NCI-H510A treated with DMSO at 0.1 percent for 48 hours (cell line): ENCODE measurements at regions not wholly inside any gene's neighbourhood (a gene's known extent, or its start where the extent isn't known, plus 50 kb on each side); places are given as distances from the start of the nearest gene placed in this dataset.
"Not testable (repeated sequence)": the region's sequence is repeated elsewhere in the genome, so short reads cannot be mapped to it uniquely, and the experiment has no call there.

Experiments used
- DNase-seq: peaks from one replicate; lab custom pipeline; 2025; lab: John Stamatoyannopoulos, UW

DNA sequence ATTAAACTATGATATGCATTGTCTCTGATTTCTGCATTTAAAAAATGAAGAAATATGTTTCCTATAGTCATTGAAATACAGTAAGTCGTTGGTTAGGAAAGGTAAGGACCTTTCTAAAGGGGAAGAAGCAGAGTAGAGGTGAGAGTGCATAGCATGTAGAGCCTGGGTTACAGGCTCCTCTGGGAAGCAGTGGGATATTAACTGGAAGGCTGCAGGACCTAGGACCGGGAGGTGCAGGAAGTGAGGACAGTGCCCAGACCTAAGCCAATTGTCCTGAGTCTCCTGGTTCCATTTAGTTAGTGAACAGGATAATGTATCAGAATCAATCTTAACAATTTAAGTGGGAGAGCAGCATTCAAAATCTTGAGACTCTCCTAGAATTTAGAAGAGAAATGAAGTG, 237.1 kb upstream of the NUDT6 start:
- no peak for DNase-seq

DNA sequence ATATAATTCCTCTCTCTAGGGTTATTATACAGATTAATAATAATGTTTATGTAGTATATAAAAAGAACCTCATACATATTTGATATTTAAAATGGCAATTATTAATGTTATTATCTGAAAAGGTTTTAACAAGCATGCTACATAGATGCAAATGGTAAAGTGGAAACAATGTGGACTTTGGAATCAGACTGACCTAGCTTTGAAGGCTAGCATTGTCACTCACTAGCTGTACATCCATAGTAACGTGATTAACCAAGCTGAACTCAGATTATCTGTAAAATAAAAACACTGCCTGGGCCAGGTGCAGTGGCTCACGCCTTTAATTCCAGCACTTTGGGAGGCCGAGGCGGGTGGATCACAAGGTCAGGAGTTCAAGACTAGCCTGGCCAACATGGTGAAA, 233.7 kb upstream of the SPRY1 start:
- no peak for DNase-seq

- no peak for DNase-seq
These were observed 233.1 kb upstream of the SPRY1 start for GRCh38 chr4:123163501-123163900.

DNA sequence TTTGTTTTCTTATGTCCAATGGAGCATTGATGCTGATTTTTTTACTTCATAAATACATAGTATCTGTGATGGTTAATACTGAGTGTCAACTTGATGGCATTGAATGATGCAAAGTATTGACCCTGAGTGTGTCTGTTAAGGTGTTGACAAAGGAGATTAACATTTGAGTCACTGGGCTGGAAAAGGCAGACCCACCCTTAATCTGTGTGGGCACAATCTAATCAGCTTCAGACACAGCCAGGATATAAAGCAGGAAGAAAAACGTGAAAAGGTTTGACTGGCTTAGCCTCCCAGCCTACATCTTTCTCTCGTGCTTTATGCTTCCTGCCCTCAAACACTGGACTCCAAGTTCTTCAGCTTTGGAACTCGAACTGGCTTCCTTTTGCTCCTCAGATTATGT, 230.6 kb upstream of the SPRY1 start:
- no peak for DNase-seq

DNA sequence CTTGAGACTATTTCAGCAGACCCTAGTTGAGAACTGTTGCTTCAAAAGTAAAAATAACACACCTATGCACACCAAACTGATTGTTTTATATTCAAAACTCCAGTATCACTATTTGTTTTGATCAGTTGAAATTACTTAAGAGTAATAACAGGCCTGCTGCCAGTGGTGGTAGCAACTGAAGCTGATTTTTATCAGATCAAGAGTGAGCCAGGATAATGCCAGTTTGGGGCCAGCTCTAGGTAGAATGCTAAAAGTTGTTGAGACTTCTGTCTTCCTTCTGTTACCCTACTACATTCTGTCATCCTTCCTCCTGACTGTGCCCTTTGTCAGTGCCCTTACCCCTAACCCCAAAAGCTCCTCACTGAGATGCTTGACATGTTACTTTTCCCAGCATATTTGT, 228.7 kb upstream of the SPRY1 start:
- DNase-seq = no peak

DNA sequence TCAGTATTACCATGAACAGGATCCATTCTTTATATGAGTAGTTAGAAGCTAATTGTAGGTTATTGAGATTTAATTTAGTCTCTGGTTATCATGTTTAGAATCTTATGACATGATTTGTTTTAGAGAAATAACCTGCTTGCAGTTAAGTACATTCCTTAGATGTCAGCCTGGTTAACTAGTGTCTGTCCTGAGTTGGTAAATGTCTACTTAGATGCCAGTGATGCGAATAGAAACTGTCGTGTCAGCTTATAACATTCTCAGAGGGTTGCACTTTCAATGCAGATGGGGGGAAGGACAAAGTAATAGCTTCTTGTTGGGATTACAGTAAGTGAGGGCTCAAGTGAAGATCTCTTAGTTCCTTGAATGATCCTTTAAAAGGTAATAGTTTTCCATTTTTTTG, 227.8 kb upstream of the SPRY1 start:
- DNase-seq = no peak

- no peak for DNase-seq
These were observed 225.8 kb upstream of the SPRY1 start for GRCh38 chr4:123170843-123171242.

DNA sequence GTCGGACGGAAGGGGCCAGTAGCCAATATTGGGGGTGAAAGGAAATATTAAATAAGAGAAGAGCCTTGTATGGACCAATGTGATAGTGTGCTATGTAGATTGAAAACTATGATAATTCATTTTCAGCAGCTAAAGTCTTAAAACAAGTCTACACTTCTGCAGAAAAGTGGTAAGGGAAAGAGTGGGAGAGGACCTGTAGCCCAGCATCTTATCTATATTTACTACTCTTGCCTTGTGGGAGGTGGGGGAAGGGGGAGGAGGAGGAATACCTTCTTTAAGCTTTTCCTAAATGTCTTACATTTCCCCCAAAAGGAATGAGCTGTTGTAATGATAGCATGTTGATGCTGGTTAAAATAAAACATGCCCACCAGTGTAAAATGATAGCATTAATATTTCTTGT, 220.0 kb upstream of the SPRY1 start:
- DNase-seq = no peak

DNA sequence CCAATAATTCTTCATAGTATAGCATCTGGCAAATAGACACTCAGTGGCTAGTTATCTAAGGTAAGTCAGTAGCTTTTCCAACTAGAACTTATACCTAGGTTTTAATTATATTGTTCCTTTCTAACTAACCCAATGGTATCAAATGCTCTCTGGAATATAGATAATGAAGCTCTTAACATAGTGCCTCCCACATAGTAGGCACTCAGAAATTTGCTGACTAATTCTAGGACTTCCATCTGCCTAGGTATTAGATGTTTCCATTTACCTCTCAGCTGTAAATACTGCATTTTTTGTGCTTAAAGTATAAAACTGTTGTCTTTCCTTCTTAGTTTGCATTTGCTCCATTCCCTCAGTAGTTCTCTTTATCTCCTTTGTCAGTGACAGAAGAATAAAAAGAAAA, 214.3 kb upstream of the SPRY1 start:
- DNase-seq = no peak

DNA sequence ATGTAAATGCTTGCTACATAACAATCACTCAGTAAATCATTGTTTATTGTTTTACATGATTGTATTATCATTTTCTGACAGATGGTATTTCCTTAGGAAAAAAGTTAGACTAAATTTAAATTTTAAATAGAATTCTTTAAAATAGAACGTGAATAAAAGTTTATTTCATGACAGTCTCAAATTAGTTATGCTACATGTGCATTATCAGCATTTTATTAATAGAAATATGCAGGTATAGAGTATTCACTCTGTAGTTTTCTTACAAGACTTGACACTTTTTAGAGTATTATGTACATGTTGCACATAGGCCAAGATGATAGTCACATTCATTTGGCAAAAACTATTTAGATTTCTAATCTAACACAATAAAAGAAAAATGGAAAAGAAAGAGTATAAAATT, 213.3 kb upstream of the SPRY1 start:
- DNase-seq = no peak

DNA sequence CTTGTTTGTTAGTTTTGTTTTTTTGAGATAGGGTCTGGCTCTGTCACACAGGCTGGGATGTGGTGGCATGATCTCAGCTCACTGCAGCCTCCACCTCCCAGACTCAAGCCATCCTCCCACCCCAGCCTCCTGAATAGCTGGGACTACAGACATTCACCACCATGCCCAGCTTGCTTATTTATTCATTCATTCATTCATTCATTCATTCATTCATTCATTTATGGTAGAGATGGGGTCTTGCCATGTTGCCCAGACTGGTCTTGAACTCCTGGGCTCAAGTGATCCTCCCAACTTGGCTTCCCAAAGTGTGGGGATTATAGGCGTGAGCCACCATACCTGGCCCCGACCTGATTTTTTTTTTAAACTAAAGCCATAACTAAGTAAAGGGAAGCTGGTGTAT, 212.8 kb upstream of the SPRY1 start:
- DNase-seq = not testable (repeated sequence)

GRCh38 chr4:123186731-123187130, 209.9 kb upstream of the SPRY1 start:
- no peak for DNase-seq

DNA sequence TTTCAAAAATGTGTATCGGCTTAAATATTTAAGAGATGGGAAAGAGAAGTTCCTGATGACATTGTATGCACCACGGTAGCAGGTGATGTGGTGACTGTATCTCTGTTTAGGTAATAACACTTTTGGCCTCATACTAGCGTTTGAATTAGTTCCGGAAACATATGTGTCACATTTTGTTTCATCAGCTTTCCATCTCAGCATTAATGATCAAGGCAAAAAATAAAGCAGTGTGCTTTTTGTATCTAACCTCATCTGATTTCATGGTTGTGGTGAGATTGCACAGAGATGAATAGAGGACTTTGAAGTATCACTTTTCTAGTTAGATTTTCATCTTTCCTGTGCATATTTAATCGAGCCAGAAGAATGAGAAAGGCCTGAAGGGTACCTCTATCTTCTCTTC, 206.4 kb upstream of the SPRY1 start:
- no peak for DNase-seq

DNA sequence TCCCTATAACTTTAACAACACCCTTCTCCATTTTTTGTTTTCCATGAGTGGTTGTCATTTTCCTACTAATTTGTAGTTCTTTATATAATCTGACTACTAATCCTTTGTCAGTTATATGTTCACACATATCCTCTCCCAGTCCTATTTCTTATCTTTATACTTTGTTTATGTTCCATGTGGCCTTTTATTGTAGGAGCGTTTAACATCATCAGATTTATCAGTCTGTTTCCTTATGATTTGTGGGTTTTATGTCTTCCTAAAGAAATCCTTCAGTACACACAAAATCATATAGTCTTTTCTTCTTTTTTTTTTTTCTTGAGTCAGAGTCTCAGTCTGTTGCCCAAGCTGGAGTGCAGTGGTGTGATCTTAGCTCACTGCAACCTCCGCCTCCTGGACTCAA, 204.9 kb upstream of the SPRY1 start:
- DNase-seq = no peak

- no peak for DNase-seq
These were observed 202.7 kb upstream of the SPRY1 start for GRCh38 chr4:123193802-123194367.

- no peak for DNase-seq
These were observed 197.9 kb upstream of the SPRY1 start for GRCh38 chr4:123198706-123199105.

- DNase-seq = no peak
These were observed 196.3 kb upstream of the SPRY1 start for GRCh38 chr4:123200051-123200940.

GRCh38 chr4:123204737-123205136, 191.9 kb upstream of the SPRY1 start:
- DNase-seq = no peak

DNA sequence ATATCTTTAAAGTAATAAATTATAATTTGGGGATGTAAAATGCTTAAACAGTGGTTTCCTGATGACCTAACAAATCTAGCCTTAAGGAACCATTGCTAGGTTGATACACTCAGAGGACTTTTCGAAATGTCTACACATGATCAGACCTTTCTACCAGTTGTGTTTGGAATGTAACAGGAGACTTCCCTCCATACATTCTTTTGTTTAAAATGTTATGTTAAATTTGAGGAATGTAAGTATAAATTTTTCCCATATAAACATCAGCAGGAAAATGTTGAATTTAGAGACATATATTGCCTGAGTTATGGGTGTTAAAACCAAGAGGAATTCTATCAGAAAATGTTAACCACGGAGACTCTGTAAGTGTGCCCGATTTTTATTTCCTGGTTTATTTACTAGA, 190.6 kb upstream of the SPRY1 start:
- DNase-seq = no peak

- no peak for DNase-seq
These were observed 187.2 kb upstream of the SPRY1 start for GRCh38 chr4:123209436-123209835.

DNA sequence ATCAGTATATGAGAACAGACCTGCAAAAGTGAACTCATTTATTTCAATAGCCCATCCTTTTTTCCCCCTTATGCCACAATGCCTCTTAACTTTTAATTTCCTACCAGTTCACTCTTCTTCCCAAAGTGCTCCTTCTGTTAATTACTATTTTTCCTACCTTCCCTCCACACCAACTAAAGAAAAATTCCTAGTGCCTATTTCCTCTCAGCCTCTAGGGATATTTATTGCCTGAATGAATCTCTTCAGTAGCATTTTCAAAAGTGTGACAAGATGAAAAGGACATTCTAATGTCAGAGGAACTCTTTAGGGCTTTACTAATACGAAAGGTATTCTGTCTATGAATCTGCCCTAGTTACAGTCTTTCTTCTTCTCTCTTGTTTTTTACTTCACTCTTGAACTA, 181.1 kb upstream of the SPRY1 start:
- DNase-seq = no peak

DNA sequence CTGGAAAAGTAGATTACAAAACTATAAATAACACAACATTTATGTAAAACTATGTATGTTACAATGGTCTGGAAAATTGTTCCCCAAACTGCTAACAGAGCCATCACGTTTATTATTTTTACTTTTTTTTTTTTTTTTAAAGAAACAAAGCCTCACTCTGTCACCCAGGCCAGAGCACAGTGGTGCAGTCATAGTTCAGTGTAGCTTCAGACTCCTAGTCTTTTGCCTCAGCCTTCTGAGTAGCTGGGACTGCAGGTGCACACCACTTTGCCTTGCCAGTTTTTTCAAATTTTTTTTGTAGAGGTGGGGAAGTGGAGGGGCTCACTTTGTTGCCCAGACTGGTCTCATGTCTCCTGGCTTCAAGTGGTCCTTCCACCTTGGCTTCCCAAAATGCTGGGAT, 180.1 kb upstream of the SPRY1 start:
- no peak for DNase-seq

DNA sequence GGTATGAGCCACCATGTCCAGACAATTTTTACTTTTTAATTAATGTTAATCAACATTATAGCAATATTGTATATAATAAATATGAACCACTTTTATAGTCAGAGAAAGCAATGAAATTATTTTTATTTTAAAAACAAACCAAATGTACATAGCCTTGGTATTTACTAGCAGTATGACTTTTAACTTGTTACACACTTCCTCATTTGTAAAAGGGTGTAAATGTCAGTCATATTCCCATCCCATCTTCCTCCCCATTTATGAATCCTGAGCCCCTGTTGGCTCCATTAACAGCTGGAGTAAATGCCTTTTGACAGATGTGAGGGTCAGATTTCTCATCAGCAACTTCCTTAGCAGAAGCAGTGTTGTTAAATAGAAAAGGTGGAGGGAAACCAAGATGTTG, 179.6 kb upstream of the SPRY1 start:
- DNase-seq = no peak

DNA sequence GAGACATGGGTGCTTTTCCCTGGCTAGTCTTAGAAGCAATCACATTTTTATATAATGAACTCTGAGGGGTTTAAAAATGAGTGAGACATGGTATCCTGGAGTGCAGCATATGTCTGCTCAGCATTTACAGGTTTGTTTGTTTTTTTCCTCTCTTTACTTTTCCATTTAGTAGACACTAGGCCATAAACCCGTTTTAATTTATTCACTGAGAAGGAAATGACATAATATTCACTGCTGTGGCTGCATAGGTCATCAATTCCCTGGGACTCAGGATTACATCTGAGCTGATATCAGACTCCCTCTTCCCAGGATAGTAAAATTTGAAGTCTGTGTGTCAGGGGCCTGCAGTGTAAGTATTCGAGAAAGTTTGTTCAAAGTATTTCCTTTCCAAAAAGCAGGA, 178.9 kb upstream of the SPRY1 start:
- no peak for DNase-seq
